ENCODE measurements at regions not wholly inside any gene's neighbourhood (a gene's known extent, or its start where the extent isn't known, plus 50 kb on each side); places are given as distances from the start of the nearest gene placed in this dataset.

DNA sequence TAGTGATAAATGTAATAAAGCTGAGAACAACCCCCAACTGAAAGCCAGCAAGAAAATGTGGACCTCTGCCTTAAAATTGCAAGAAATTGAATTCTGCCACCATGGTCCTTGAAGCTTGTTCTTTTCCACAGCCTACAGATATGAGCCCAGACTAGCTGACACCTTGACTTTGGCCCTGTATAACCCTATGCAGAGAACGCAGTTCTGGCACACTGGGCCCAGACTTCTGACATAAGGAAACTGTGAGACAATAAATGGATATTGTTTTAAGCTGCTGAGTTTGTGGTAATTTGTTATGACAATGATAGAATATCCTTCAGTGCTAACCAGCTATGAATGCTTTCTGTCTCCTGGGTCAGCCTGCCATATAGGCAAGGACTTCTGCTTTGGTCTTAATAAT is 315.6 kb upstream of the RIOK2 start:
- TF ChIP-seq, protein P1, sequence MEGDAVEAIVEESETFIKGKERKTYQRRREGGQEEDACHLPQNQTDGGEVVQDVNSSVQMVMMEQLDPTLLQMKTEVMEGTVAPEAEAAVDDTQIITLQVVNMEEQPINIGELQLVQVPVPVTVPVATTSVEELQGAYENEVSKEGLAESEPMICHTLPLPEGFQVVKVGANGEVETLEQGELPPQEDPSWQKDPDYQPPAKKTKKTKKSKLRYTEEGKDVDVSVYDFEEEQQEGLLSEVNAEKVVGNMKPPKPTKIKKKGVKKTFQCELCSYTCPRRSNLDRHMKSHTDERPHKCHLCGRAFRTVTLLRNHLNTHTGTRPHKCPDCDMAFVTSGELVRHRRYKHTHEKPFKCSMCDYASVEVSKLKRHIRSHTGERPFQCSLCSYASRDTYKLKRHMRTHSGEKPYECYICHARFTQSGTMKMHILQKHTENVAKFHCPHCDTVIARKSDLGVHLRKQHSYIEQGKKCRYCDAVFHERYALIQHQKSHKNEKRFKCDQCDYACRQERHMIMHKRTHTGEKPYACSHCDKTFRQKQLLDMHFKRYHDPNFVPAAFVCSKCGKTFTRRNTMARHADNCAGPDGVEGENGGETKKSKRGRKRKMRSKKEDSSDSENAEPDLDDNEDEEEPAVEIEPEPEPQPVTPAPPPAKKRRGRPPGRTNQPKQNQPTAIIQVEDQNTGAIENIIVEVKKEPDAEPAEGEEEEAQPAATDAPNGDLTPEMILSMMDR (IDR thresholded peaks at IDR 0.05; ENCODE audit: unreplicated experiment), result no peak
- intact Hi-C loops (cut with micrococcal nuclease), result no loop called here
- ChIA-PET CTCF (interaction anchor here (0.6 to 1.6 kb wide), 4 partner anchors 19 to 1269 kb away, joined by 3 to 6 read pairs (median 4); no protein-coding TSS in a partner anchor), POLR2A (no interaction called here)
- Mint-ChIP-seq H3K4me3 (ENCODE audit: unreplicated experiment) (no peak overlapping the region), H3K27me3 (ENCODE audit: insufficient read depth, unreplicated experiment) (no peaks in the 10 kb centered on the region), H3K9me3 (ENCODE audit: unreplicated experiment) (peaks cover 7% of the 10 kb centered on the region), H3K36me3 (ENCODE audit: insufficient read depth, unreplicated experiment) (no peaks in the 10 kb centered on the region), H3K4me1 (ENCODE audit: insufficient read depth, unreplicated experiment) (peaks cover 11% of the 10 kb centered on the region), H3K27ac (ENCODE audit: low read depth, unreplicated experiment) (no peak overlapping the region)
- DNase-seq (ENCODE audit: unreplicated experiment), result no peak
- no TSS peak for BruUV-seq (replicated peaks)

DNA sequence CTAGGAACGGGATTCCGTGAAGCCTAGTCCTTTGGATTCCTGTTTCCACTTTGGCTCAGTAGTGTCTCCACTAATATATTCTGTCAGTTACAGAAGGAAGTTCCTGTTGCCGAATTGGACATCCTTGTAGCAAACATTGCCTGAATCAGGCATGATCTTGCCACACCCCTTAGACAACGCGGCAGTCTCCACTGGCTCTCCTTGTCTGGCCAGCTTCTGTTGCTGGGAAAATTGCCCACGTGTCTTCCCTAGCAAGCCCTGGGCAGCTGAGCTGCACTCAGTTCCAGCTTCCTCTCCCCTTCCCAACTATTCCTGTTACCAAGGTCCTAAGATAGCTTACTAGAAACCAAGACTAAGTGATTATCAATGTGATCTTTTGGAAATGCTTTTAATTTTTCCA is 316.6 kb upstream of the RIOK2 start:
- BruUV-seq (replicated peaks), result no TSS peak
- DNase-seq (ENCODE audit: unreplicated experiment), result no peak
- TF ChIP-seq, protein P1 (IDR thresholded peaks at IDR 0.05; ENCODE audit: unreplicated experiment), result no peak
- H3K27ac Mint-ChIP-seq (ENCODE audit: low read depth, unreplicated experiment), result no peak overlapping the region
- intact Hi-C loops (cut with micrococcal nuclease), result no loop called here
- H3K27me3 Mint-ChIP-seq (ENCODE audit: insufficient read depth, unreplicated experiment), result no peaks in the 10 kb centered on the region
- ChIA-PET POLR2A (no interaction called here), CTCF (interaction anchor here (0.6 to 0.7 kb wide), 2 partner anchors 112 to 1268 kb away, joined by 3 read pairs; no protein-coding TSS in a partner anchor)
- no peaks in the 10 kb centered on the region for H3K36me3 Mint-ChIP-seq (ENCODE audit: insufficient read depth, unreplicated experiment)
- no peak overlapping the region for H3K4me3 Mint-ChIP-seq (ENCODE audit: unreplicated experiment)
- H3K4me1 Mint-ChIP-seq (ENCODE audit: insufficient read depth, unreplicated experiment), result peaks cover 8% of the 10 kb centered on the region
- H3K9me3 Mint-ChIP-seq (ENCODE audit: unreplicated experiment), result peaks cover 7% of the 10 kb centered on the region

DNA sequence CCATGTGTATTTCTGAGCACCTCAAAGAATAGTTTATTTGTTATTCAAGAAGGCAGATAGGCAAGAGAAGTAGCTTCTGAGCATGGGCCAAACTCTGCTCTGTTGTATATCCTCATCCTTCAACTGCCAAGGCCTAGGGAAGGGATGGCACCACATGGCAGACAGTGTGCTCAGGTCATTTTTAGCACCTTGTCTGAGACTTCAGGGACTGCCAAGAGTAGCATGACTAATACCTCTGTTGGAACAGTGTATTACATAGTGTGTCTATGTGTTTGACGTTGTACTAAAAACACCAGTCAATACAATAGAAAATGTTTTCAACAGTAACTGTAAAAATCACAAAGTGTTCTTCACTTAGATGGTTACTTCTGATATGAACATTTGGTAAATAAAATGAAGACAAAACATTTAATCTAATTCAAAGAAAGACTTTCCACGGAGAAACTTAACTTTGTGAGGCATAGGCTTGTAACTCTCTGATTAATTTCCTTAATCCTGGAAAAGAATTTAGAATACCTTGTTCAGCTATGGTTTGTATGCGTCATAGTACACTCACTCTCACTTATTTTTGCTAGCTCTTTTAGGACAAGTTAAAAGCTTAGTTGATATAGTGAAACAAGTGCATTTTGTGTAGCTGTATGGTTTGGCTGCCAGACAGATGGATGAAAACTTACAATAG is 318.4 kb upstream of the RIOK2 start:
- peak overlapping the region; percentile 80 for H3K27ac Mint-ChIP-seq (ENCODE audit: low read depth, unreplicated experiment)
- peaks cover 6% of the 10 kb centered on the region for H3K4me1 Mint-ChIP-seq (ENCODE audit: insufficient read depth, unreplicated experiment)
- no peak overlapping the region for H3K4me3 Mint-ChIP-seq (ENCODE audit: unreplicated experiment)
- CTCF ChIA-PET, result interaction anchor here (0.6 to 1.6 kb wide), 5 partner anchors 31 to 1553 kb away, joined by 3 to 7 read pairs (median 3); no protein-coding TSS in a partner anchor
- peak; percentile 52 for DNase-seq (ENCODE audit: unreplicated experiment)
- BruUV-seq (replicated peaks), result no TSS peak
- intact Hi-C loops (cut with micrococcal nuclease), result no loop called here
- no peaks in the 10 kb centered on the region for H3K36me3 Mint-ChIP-seq (ENCODE audit: insufficient read depth, unreplicated experiment)
- peaks cover 7% of the 10 kb centered on the region for H3K9me3 Mint-ChIP-seq (ENCODE audit: unreplicated experiment)
- TF ChIP-seq, protein P1 (IDR thresholded peaks at IDR 0.05; ENCODE audit: unreplicated experiment), result no peak
- POLR2A ChIA-PET, result no interaction called here
- H3K27me3 Mint-ChIP-seq (ENCODE audit: insufficient read depth, unreplicated experiment), result no peaks in the 10 kb centered on the region

DNA sequence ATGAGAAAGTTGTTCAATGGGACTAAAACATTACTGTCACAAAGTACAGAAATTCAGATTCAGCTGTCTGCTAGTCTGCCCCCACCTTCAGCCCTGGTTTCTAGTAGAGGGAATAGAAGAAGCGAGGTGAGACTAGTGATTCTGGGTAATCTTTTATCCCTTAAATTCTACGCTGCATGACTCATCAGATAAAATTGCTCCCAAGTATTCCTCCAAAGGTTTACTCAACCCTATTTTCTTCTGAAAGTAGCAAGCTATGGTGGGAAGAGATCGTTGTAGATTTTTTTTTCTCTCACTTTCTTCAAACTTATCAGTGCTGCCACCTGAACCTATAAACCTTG is 318.9 kb upstream of the RIOK2 start:
- peaks cover 6% of the 10 kb centered on the region for H3K4me1 Mint-ChIP-seq (ENCODE audit: insufficient read depth, unreplicated experiment)
- H3K27ac Mint-ChIP-seq (ENCODE audit: low read depth, unreplicated experiment), result peak overlapping the region; percentile 80
- POLR2A ChIA-PET, result no interaction called here
- TF ChIP-seq, protein P1 (IDR thresholded peaks at IDR 0.05; ENCODE audit: unreplicated experiment), result no peak
- CTCF ChIA-PET, result interaction anchor here (0.7 to 1.0 kb wide), 4 partner anchors 31 to 195 kb away, joined by 3 to 5 read pairs (median 3); no protein-coding TSS in a partner anchor
- H3K4me3 Mint-ChIP-seq (ENCODE audit: unreplicated experiment), result no peak overlapping the region
- H3K36me3 Mint-ChIP-seq (ENCODE audit: insufficient read depth, unreplicated experiment), result no peaks in the 10 kb centered on the region
- BruUV-seq (replicated peaks), result no TSS peak
- H3K27me3 Mint-ChIP-seq (ENCODE audit: insufficient read depth, unreplicated experiment), result no peaks in the 10 kb centered on the region
- peak; percentile 29 for DNase-seq (ENCODE audit: unreplicated experiment)
- intact Hi-C loops (cut with micrococcal nuclease), result no loop called here
- peaks cover 7% of the 10 kb centered on the region for H3K9me3 Mint-ChIP-seq (ENCODE audit: unreplicated experiment)
